SK-N-SH treated with all-trans-retinoic acid at 6 μM for 48 hours (cell line): ENCODE measurements at regions not wholly inside any gene's neighbourhood (a gene's known extent, or its start where the extent isn't known, plus 50 kb on each side); places are given as distances from the start of the nearest gene placed in this dataset.

Experiments
- ATAC-seq: fragments of 200-7000 bp; cut with Tn5 transposase; 3 replicates; pipeline ENCODE4 v1.9.1; 2020; ENCODE audit warnings: mild to moderate bottlenecking, moderate library complexity
- ARNTL ChIP-seq: fragments of 450-650 bp; formaldehyde crosslinking; IDR thresholded peaks from 2 replicates; pipeline ENCODE4 v1.5.0; 2020; ENCODE audit warnings: low read depth, mild to moderate bottlenecking, moderate library complexity, borderline replicate concordance
- BACH2 ChIP-seq: fragments of 250-450 bp; sonication (Bioruptor Pico); IDR thresholded peaks from 2 replicates; pipeline ENCODE4 v1.9.0; 2021; ENCODE audit warnings: mild to moderate bottlenecking, borderline replicate concordance
- CSRNP3 ChIP-seq: fragments of 250-450 bp; sonication (Bioruptor Pico); IDR thresholded peaks from 2 replicates; pipeline ENCODE4 v1.5.1; 2021; ENCODE audit warnings: mild to moderate bottlenecking, moderate library complexity
- ESRRG ChIP-seq: fragments of 250-450 bp; sonication (Bioruptor Pico); IDR thresholded peaks from 2 replicates; pipeline ENCODE4 v1.6.1; 2021; ENCODE audit warnings: mild to moderate bottlenecking
- GLIS3 ChIP-seq: fragments of 250-450 bp; sonication (Bioruptor Pico); IDR thresholded peaks from 2 replicates; pipeline ENCODE4 v1.5.0; 2020; ENCODE audit warnings: mild to moderate bottlenecking, moderate library complexity
- OSR1 ChIP-seq: fragments of 250-450 bp; sonication (Bioruptor Pico); IDR thresholded peaks from 2 replicates; pipeline ENCODE4 v1.8.0; 2022; ENCODE audit warnings: moderate library complexity, mild to moderate bottlenecking, inconsistent platforms
- PATZ1 ChIP-seq: fragments of 250-450 bp; sonication (Bioruptor Pico); IDR thresholded peaks from 2 replicates; pipeline ENCODE4 v1.8.0; 2020; ENCODE audit warnings: mild to moderate bottlenecking, moderate library complexity, borderline replicate concordance
- PPARA ChIP-seq: fragments of 250-450 bp; sonication (Bioruptor Pico); IDR thresholded peaks from 2 replicates; pipeline ENCODE4 v1.5.0; 2020; ENCODE audit warnings: mild to moderate bottlenecking, borderline replicate concordance
- RARB ChIP-seq: fragments of 250-450 bp; sonication (Bioruptor Pico); IDR thresholded peaks from 2 replicates; pipeline ENCODE4 v1.8.0; 2021; ENCODE audit warnings: mild to moderate bottlenecking, moderate library complexity
- SNAI2 ChIP-seq: fragments of 250-450 bp; sonication (Bioruptor Pico); IDR thresholded peaks from 2 replicates; pipeline ENCODE4 v1.5.0; 2020; ENCODE audit warnings: mild to moderate bottlenecking, moderate library complexity
- TCF4 ChIP-seq: fragments of 250-450 bp; sonication (Bioruptor Pico); IDR thresholded peaks from 2 replicates; pipeline ENCODE4 v1.8.0; 2021; ENCODE audit warnings: mild to moderate bottlenecking, moderate library complexity, borderline replicate concordance
- TOX ChIP-seq: fragments of 250-450 bp; sonication (Bioruptor Pico); IDR thresholded peaks from 2 replicates; pipeline ENCODE4 v1.8.0; 2021; ENCODE audit warnings: mild to moderate bottlenecking, moderate library complexity, borderline replicate concordance
- ZC3H10 ChIP-seq: fragments of 250-450 bp; sonication (Bioruptor Pico); IDR thresholded peaks from 2 replicates; pipeline ENCODE4 v1.5.1; 2021; ENCODE audit warnings: mild to moderate bottlenecking, moderate library complexity
- ZFP3 ChIP-seq: fragments of 250-450 bp; sonication (Bioruptor Pico); IDR thresholded peaks from 2 replicates; pipeline ENCODE4 v1.5.0; 2020; ENCODE audit warnings: mild to moderate bottlenecking, moderate library complexity
- ZFP30 ChIP-seq: fragments of 450-650 bp; formaldehyde crosslinking; IDR thresholded peaks from 2 replicates; pipeline ENCODE4 v1.5.0; 2022; ENCODE audit warnings: mild to moderate bottlenecking, moderate library complexity
- ZNF565 ChIP-seq: fragments of 450-650 bp; formaldehyde crosslinking; conservative IDR thresholded peaks from 2 replicates; pipeline ENCODE4 v1.5.0; 2020; ENCODE audit warnings: low read depth, mild to moderate bottlenecking, moderate library complexity
- ZNF70 ChIP-seq: fragments of 450-650 bp; formaldehyde crosslinking; IDR thresholded peaks from 2 replicates; pipeline ENCODE4 v1.5.0; 2020; ENCODE audit warnings: mild to moderate bottlenecking, moderate library complexity
- ZNF8 ChIP-seq: fragments of 450-650 bp; formaldehyde crosslinking; IDR thresholded peaks from 2 replicates; pipeline ENCODE4 v1.5.0; 2020; ENCODE audit warnings: mild to moderate bottlenecking, moderate library complexity
- TF ChIP-seq, protein P1 (sequence below): fragments of 250-450 bp; sonication (Bioruptor Pico); IDR thresholded peaks from 2 replicates; pipeline ENCODE4 v1.8.0; 2021; ENCODE audit warnings: low read depth, mild to moderate bottlenecking, moderate library complexity, borderline replicate concordance
- TF ChIP-seq, protein P2 (sequence below): fragments of 250-450 bp; sonication (Bioruptor Pico); IDR thresholded peaks from 2 replicates; pipeline ENCODE4 v1.5.1; 2020; ENCODE audit warnings: low read depth, mild to moderate bottlenecking, moderate library complexity
- TF ChIP-seq, protein P3 (sequence below): fragments of 250-450 bp; sonication (Bioruptor Pico); IDR thresholded peaks from 2 replicates; pipeline ENCODE4 v1.5.0; 2020; ENCODE audit warnings: mild to moderate bottlenecking, moderate library complexity

DNA sequence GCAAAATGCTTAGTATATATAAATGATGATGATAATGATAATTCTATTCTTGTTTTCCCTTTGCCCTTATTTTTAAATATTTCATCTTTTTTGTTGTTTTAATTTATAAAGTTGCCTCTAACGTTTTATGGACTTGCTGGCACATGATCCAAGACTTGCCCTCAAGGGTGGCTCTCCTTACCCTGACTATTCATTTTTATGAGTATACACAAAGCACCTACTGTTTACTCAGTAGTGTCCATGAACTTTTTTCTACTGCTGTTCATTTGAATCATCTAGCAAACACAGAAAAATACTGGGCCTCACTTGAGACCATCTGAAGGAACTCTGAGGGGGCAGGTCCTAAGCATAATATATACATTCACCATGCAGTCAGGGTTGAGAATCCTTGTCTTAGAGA lies 276.2 kb downstream of the AACS start:
- TF ChIP-seq ZNF8 (CRISPR knock-in tag) (no peak), RARB (no peak), ZNF70 (CRISPR knock-in tag) (no peak), ESRRG (CRISPR knock-in tag) (no peak), ZFP30 (CRISPR knock-in tag) (no peak), TOX (CRISPR knock-in tag) (no peak), ZNF565 (no peak)
- TF ChIP-seq, protein P1, sequence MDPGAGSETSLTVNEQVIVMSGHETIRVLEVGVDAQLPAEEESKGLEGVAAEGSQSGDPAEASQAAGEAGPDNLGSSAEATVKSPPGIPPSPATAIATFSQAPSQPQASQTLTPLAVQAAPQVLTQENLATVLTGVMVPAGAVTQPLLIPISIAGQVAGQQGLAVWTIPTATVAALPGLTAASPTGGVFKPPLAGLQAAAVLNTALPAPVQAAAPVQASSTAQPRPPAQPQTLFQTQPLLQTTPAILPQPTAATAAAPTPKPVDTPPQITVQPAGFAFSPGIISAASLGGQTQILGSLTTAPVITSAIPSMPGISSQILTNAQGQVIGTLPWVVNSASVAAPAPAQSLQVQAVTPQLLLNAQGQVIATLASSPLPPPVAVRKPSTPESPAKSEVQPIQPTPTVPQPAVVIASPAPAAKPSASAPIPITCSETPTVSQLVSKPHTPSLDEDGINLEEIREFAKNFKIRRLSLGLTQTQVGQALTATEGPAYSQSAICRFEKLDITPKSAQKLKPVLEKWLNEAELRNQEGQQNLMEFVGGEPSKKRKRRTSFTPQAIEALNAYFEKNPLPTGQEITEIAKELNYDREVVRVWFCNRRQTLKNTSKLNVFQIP (CRISPR knock-in tag): no peak
- TF ChIP-seq, protein P2, sequence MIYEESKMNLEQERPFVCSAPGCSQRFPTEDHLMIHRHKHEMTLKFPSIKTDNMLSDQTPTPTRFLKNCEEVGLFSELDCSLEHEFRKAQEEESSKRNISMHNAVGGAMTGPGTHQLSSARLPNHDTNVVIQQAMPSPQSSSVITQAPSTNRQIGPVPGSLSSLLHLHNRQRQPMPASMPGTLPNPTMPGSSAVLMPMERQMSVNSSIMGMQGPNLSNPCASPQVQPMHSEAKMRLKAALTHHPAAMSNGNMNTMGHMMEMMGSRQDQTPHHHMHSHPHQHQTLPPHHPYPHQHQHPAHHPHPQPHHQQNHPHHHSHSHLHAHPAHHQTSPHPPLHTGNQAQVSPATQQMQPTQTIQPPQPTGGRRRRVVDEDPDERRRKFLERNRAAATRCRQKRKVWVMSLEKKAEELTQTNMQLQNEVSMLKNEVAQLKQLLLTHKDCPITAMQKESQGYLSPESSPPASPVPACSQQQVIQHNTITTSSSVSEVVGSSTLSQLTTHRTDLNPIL (CRISPR knock-in tag): no peak
- TF ChIP-seq, protein P3, sequence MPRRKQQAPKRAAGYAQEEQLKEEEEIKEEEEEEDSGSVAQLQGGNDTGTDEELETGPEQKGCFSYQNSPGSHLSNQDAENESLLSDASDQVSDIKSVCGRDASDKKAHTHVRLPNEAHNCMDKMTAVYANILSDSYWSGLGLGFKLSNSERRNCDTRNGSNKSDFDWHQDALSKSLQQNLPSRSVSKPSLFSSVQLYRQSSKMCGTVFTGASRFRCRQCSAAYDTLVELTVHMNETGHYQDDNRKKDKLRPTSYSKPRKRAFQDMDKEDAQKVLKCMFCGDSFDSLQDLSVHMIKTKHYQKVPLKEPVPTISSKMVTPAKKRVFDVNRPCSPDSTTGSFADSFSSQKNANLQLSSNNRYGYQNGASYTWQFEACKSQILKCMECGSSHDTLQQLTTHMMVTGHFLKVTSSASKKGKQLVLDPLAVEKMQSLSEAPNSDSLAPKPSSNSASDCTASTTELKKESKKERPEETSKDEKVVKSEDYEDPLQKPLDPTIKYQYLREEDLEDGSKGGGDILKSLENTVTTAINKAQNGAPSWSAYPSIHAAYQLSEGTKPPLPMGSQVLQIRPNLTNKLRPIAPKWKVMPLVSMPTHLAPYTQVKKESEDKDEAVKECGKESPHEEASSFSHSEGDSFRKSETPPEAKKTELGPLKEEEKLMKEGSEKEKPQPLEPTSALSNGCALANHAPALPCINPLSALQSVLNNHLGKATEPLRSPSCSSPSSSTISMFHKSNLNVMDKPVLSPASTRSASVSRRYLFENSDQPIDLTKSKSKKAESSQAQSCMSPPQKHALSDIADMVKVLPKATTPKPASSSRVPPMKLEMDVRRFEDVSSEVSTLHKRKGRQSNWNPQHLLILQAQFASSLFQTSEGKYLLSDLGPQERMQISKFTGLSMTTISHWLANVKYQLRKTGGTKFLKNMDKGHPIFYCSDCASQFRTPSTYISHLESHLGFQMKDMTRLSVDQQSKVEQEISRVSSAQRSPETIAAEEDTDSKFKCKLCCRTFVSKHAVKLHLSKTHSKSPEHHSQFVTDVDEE (CRISPR knock-in tag): no peak
- no peak for ATAC-seq

DNA sequence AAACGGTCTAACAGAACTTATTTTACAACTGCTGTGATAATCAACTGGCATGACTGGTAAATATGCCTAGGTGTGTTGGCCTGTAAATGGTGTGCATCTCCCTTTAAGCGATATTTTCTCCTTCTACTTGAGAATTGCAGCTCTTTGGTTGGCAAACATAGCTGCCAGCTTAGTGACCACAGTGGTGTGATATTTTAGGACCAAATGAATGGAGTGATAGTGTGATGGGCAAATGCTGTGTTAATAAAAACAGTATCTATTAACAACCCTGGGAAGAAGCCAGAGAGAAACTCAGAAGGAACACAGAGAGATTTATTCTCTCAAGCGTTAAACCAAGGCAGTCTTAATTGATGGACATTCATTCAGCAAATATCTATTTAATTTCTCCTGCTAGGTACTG lies 278.4 kb downstream of the AACS start:
- no peak for ATAC-seq
- TF ChIP-seq BACH2 (CRISPR knock-in tag) (no peak), RARB (no peak), ZC3H10 (CRISPR knock-in tag) (no peak)

DNA sequence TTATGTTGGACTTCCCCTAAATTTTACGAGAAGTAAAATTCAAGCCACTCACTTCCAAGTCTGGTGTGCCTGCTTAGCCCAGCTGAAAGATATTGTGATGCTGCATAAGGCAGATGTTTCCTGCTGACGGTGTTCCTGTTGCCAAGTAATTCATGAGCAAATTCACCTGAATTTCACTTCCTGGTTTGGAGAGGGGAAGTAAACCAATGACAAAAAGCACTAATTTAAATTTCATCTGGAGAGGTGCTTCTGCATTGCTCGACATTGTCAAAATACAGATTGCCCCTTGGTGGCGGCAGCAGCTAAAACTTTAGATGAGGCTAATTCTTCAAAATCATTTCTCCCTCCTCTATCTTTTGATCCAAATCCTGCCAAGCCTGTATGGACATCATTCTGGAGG lies 281.1 kb downstream of the AACS start:
- no peak for ATAC-seq
- TF ChIP-seq GLIS3 (CRISPR knock-in tag) (no peak), PATZ1 (CRISPR knock-in tag) (no peak), ZNF8 (CRISPR knock-in tag) (no peak), TCF4 (CRISPR knock-in tag) (no peak), SNAI2 (CRISPR knock-in tag) (no peak), ZFP30 (CRISPR knock-in tag) (no peak), ARNTL (no peak), ZNF70 (CRISPR knock-in tag) (no peak), BACH2 (CRISPR knock-in tag) (no peak), ZFP3 (CRISPR knock-in tag) (no peak), ZNF565 (no peak), ESRRG (CRISPR knock-in tag) (no peak), PPARA (CRISPR knock-in tag) (no peak), CSRNP3 (CRISPR knock-in tag) (no peak), OSR1 (no peak), RARB (no peak)
- TF ChIP-seq, protein P3 (CRISPR knock-in tag): no peak
- TF ChIP-seq, protein P1 (CRISPR knock-in tag): no peak
